ENCODE measurements at regions not wholly inside any gene's neighbourhood (a gene's known extent, or its start where the extent isn't known, plus 50 kb on each side); places are given as distances from the start of the nearest gene placed in this dataset.

- no peaks in the 10 kb centered on the region for H3K36me3 Mint-ChIP-seq (ENCODE audit: low read depth)
- no peak overlapping the region for H3K27ac Mint-ChIP-seq
- no peaks in the 10 kb centered on the region for H3K9me3 Mint-ChIP-seq
- no peak for TF ChIP-seq CTCF (IDR thresholded peaks at IDR 0.05; ENCODE audit: unreplicated experiment in 3 of 3)
- no peaks in the 10 kb centered on the region for H3K4me1 Mint-ChIP-seq
- no peaks in the 10 kb centered on the region for H3K27me3 Mint-ChIP-seq (ENCODE audit: low read depth)
- no peak overlapping the region for H3K4me3 Mint-ChIP-seq
Observed at GRCh38 chr5:53330491-53330890, 149.9 kb upstream of the FST start.

DNA sequence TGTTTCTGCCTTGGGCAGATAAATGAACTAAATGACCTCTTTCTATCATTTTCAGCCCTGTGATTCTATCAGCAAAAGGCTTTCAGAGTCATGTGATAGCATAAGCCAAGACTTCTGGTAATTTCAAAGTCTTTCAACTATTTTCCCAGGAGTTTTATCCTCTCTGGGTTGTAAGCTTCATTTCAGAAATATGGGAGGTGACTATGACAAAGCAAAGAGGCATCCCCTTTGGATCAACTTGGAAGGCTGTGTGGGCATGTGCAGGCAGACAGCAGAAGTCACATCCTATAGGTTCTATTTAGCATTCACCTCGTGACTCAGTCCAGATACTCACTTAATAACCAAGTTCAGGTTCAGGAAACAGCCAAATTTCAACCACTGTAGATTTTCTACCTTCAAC, 149.0 kb upstream of the FST start:
- TF ChIP-seq CTCF (IDR thresholded peaks at IDR 0.05; ENCODE audit: unreplicated experiment in 3 of 3): no peak
- Mint-ChIP-seq H3K27me3 (ENCODE audit: low read depth) (no peaks in the 10 kb centered on the region), H3K9me3 (no peaks in the 10 kb centered on the region), H3K4me3 (no peak overlapping the region), H3K4me1 (no peaks in the 10 kb centered on the region), H3K27ac (no peak overlapping the region), H3K36me3 (ENCODE audit: low read depth) (no peaks in the 10 kb centered on the region)

- Mint-ChIP-seq H3K36me3 (ENCODE audit: low read depth) (no peaks in the 10 kb centered on the region), H3K27me3 (ENCODE audit: low read depth) (no peaks in the 10 kb centered on the region), H3K27ac (no peak overlapping the region), H3K4me3 (no peak overlapping the region), H3K4me1 (no peaks in the 10 kb centered on the region), H3K9me3 (no peaks in the 10 kb centered on the region)
- no peak for TF ChIP-seq CTCF (IDR thresholded peaks at IDR 0.05; ENCODE audit: unreplicated experiment in 3 of 3)
Observed at GRCh38 chr5:53333160-53333559, 147.3 kb upstream of the FST start.

GRCh38 chr5:53334431-53334941, 145.9 kb upstream of the FST start:
- H3K36me3 Mint-ChIP-seq (ENCODE audit: low read depth): no peaks in the 10 kb centered on the region
- H3K27me3 Mint-ChIP-seq (ENCODE audit: low read depth): no peaks in the 10 kb centered on the region
- H3K9me3 Mint-ChIP-seq: no peaks in the 10 kb centered on the region
- TF ChIP-seq CTCF (IDR thresholded peaks at IDR 0.05; ENCODE audit: unreplicated experiment in 3 of 3): no peak
- no peak overlapping the region for H3K27ac Mint-ChIP-seq
- H3K4me1 Mint-ChIP-seq: peaks cover 8% of the 10 kb centered on the region
- H3K4me3 Mint-ChIP-seq: no peak overlapping the region

- Mint-ChIP-seq H3K36me3 (ENCODE audit: low read depth) (no peaks in the 10 kb centered on the region), H3K9me3 (no peaks in the 10 kb centered on the region)
Observed at GRCh38 chr5:53335115-53335514, 145.3 kb upstream of the FST start.

More at GRCh38 chr5:53335115-53335514, 145.3 kb upstream of the FST start:
- Mint-ChIP-seq H3K4me3 (no peak overlapping the region), H3K4me1 (peaks cover 15% of the 10 kb centered on the region), H3K27me3 (ENCODE audit: low read depth) (no peaks in the 10 kb centered on the region), H3K27ac (no peak overlapping the region)
- no peak for TF ChIP-seq CTCF (IDR thresholded peaks at IDR 0.05; ENCODE audit: unreplicated experiment in 3 of 3)

All from nephron (organoid).